GM18867 (cell line): ENCODE measurements at regions not wholly inside any gene's neighbourhood (a gene's known extent, or its start where the extent isn't known, plus 50 kb on each side); places are given as distances from the start of the nearest gene placed in this dataset.

Experiments used
- ATAC-seq: cut with Tn5 transposase; IDR thresholded peaks from one replicate; pipeline ENCODE4 v1.9.1; 2021; ENCODE audit warnings: mild to moderate bottlenecking, moderate library complexity; ENCODE audit not compliant: unreplicated experiment

- no peak for ATAC-seq
Measured at GRCh38 chr4:20625426-20625825, 74.8 kb upstream of the PACRGL start.

GRCh38 chr4:20626326-20627005, 73.8 kb upstream of the PACRGL start:
- ATAC-seq = no peak

GRCh38 chr4:20627866-20628265, 72.4 kb upstream of the PACRGL start:
- no peak for ATAC-seq

- ATAC-seq = no peak
Measured at GRCh38 chr4:20629186-20630106, 70.8 kb upstream of the PACRGL start.

GRCh38 chr4:20638825-20639224, 61.4 kb upstream of the PACRGL start:
- ATAC-seq = no peak

- no peak for ATAC-seq
Measured at GRCh38 chr4:20639346-20639745, 60.9 kb upstream of the PACRGL start.

- ATAC-seq = no peak
Measured at GRCh38 chr4:20640989-20641388, 59.3 kb upstream of the PACRGL start.

GRCh38 chr4:20641976-20642375, 58.3 kb upstream of the PACRGL start:
- no peak for ATAC-seq

GRCh38 chr4:20643631-20644030, 56.6 kb upstream of the PACRGL start:
- ATAC-seq = no peak

GRCh38 chr4:20645236-20645635, 55.0 kb upstream of the PACRGL start:
- no peak for ATAC-seq

GRCh38 chr4:20646287-20646686, 54.0 kb upstream of the PACRGL start:
- no peak for ATAC-seq
